ENCODE measurements at regions not wholly inside any gene's neighbourhood (a gene's known extent, or its start where the extent isn't known, plus 50 kb on each side); places are given as distances from the start of the nearest gene placed in this dataset.

GRCh38 chr6:156058356-156058755, 602.7 kb upstream of the NOX3 start:
- TF ChIP-seq CTCF (conservative IDR thresholded peaks at IDR 0.05; ENCODE audit: low read depth, low read length) = no peak
- TF ChIP-seq POLR2A (IDR thresholded peaks at IDR 0.05; ENCODE audit: low read depth, low read length) = no peak
- TF ChIP-seq SMC3 (IDR thresholded peaks at IDR 0.05; ENCODE audit: low read depth, low read length) = no peak
- TF ChIP-seq RAD21 (IDR thresholded peaks at IDR 0.05; ENCODE audit: low read length) = no peak
- TF ChIP-seq USF2 (IDR thresholded peaks at IDR 0.05; ENCODE audit: low read depth, low read length) = no peak
- no peak for TF ChIP-seq RCOR1 (IDR thresholded peaks at IDR 0.05; ENCODE audit: insufficient replicate concordance, low read length)
- no peak for TF ChIP-seq CHD1 (IDR thresholded peaks at IDR 0.05; ENCODE audit: low read depth, low read length)
- TF ChIP-seq FOS (IDR thresholded peaks at IDR 0.05; ENCODE audit: low read depth, low read length) = no peak
- TF ChIP-seq CEBPB (IDR thresholded peaks at IDR 0.05; ENCODE audit: low read depth, low read length) = no peak
- no peak for TF ChIP-seq NFE2L2 (IDR thresholded peaks at IDR 0.05; ENCODE audit: low read depth, low read length)
- TF ChIP-seq RFX5 (IDR thresholded peaks at IDR 0.05; ENCODE audit: low read depth, low read length) = no peak
- no peak for TF ChIP-seq MXI1 (IDR thresholded peaks at IDR 0.05; ENCODE audit: borderline replicate concordance, low read depth, low read length)
- TF ChIP-seq MAFK (IDR thresholded peaks at IDR 0.05; ENCODE audit: low read depth, low read length) = no peak
